K562 (cell line): ENCODE measurements at regions not wholly inside any gene's neighbourhood (a gene's known extent, or its start where the extent isn't known, plus 50 kb on each side); places are given as distances from the start of the nearest gene placed in this dataset.

Source experiments
- ATAC-seq: fragments of 200-7000 bp; cut with Tn5 transposase; 3 replicates; pipeline ENCODE4 v1.9.1; 2020; ENCODE audit warnings: moderate library complexity
- BruUV-seq: library from RNA; stranded (reverse); fragments of 400-500 nt; replicated peaks from 2 replicates; lab custom pipeline; 2021; lab: Mats Ljungman, UMichigan
- CTCF ChIA-PET: fragments of 300-600 bp; formaldehyde crosslinking; extraction: SDS; loops from one replicate; lab custom pipeline; 2021; ENCODE audit warnings: low intra/inter-chr PET ratio; lab: Yijun Ruan, JAX
- POLR2A ChIA-PET: fragments of 300-600, 350-650 bp; sonication (Branson Sonifier 250); formaldehyde crosslinking; extraction: SDS; loops from one replicate; lab custom pipeline; 2021; ENCODE audit warnings: antibody characterized with exemption, inconsistent platforms; lab: Yijun Ruan, JAX
- DNase-seq, 4 experiments: peaks; one replicate each; pipeline versions ENCODE4 v3.0.0 to v3.0.0-alpha.2; 2011 to 2018; ENCODE audit warnings: low spot score in 3 of 4, mixed read lengths in 3 of 4; ENCODE audit errors: extremely low read depth in 1 of 4
- FAIRE-seq: peaks from 2 replicates; lab custom pipeline; 2011; peaks lifted over from hg19 to GRCh38; lab: Jason Lieb, UNC
- H2AFZ ChIP-seq: 2 replicates; pipeline ENCODE4 v1.6.0; 2011; ENCODE audit warnings: low read depth, low read length, control low read depth, inconsistent platforms
- H3K27ac ChIP-seq: fragments of 200-600 bp; 3 replicates; pipeline ENCODE4 v1.8.0; 2011; ENCODE audit warnings: low read depth, mild to moderate bottlenecking, control low read depth, inconsistent platforms, low read length, moderate library complexity, mixed read lengths; ENCODE audit errors: extremely low read depth
- H3K27me3 ChIP-seq, 2 experiments: fragments of 300-600 bp in 1 of 2; 2 replicates in 1 of 2; 3 replicates in 1 of 2; pipeline versions ENCODE4 v1.6.0 to v1.8.0; 2011; ENCODE audit warnings: inconsistent platforms in 2 of 2, low read length in 2 of 2, mild to moderate bottlenecking in 1 of 2, mixed read lengths in 1 of 2, moderate library complexity in 1 of 2; ENCODE audit not compliant: control insufficient read depth in 2 of 2, insufficient read depth in 2 of 2
- H3K36me3 ChIP-seq: fragments of 300-600 bp; 3 replicates; pipeline ENCODE4 v1.8.0; 2011; ENCODE audit warnings: mild to moderate bottlenecking, low read length, inconsistent platforms; ENCODE audit not compliant: control insufficient read depth, insufficient read depth
- H3K4me1 ChIP-seq, 2 experiments: fragments of 200-600 bp in 1 of 2; replicated peaks in 1 of 2; 2 replicates in 1 of 2; 3 replicates in 1 of 2; pipeline versions ENCODE4 v1.5.1 to v1.8.0; 2011; ENCODE audit warnings: inconsistent platforms in 2 of 2, low read length in 2 of 2, mild to moderate bottlenecking in 1 of 2, mixed read lengths in 1 of 2, moderate library complexity in 1 of 2; ENCODE audit not compliant: control insufficient read depth in 2 of 2, insufficient read depth in 2 of 2
- H3K4me2 ChIP-seq: 2 replicates; pipeline ENCODE4 v1.6.1; 2011; ENCODE audit warnings: low read length, control low read depth, inconsistent platforms, mixed read lengths; ENCODE audit not compliant: insufficient read depth
- H3K4me3 ChIP-seq: fragments of 200-600 bp; sonication (generic), shearing (Covaris generic); 2 replicates; pipeline ENCODE4 v1.5.1; 2016; ENCODE audit warnings: control low read depth, inconsistent platforms
- H3K79me2 ChIP-seq: fragments of 200-600 bp; 3 replicates; pipeline ENCODE4 v1.8.0; 2011; ENCODE audit warnings: low read length, inconsistent platforms; ENCODE audit not compliant: control insufficient read depth, insufficient read depth
- H3K9ac ChIP-seq, 2 experiments: 2 replicates each; pipeline versions ENCODE4 v1.6.0 to v1.6.1; 2011; ENCODE audit warnings: low read depth in 2 of 2, low read length in 2 of 2, control low read depth in 1 of 2, inconsistent platforms in 1 of 2, mild to moderate bottlenecking in 1 of 2, mixed read lengths in 1 of 2; ENCODE audit not compliant: insufficient read depth in 1 of 2
- H3K9me1 ChIP-seq: one replicate; pipeline ENCODE4 v1.6.0; 2011; ENCODE audit warnings: inconsistent platforms, mild to moderate bottlenecking, low read length, moderate library complexity; ENCODE audit not compliant: control insufficient read depth, insufficient read depth
- H3K9me3 ChIP-seq: replicated peaks from 2 replicates; pipeline ENCODE4 v1.5.1; 2011; ENCODE audit warnings: low read depth, low read length, inconsistent platforms; ENCODE audit not compliant: control insufficient read depth, insufficient read depth
- H4K20me1 ChIP-seq: replicated peaks from 2 replicates; pipeline ENCODE4 v1.6.1; 2011; ENCODE audit warnings: low read length, inconsistent platforms, mixed read lengths; ENCODE audit not compliant: control insufficient read depth, insufficient read depth
- CBX1 ChIP-seq: sonication (generic); IDR thresholded peaks from 2 replicates; pipeline ENCODE4 v1.6.1; 2016; ENCODE audit warnings: antibody characterized with exemption, low read depth, mild to moderate bottlenecking
- E2F3 ChIP-seq: fragments of 250-450 bp; sonication (Bioruptor Pico); IDR thresholded peaks from 2 replicates; pipeline ENCODE4 v1.4.0; 2020; ENCODE audit warnings: mild to moderate bottlenecking
- GATAD2A ChIP-seq: fragments of 450-650 bp; IDR thresholded peaks from 2 replicates; pipeline ENCODE4 v1.6.1; 2017
- JUND ChIP-seq, 2 experiments: IDR thresholded peaks; 2 replicates in 1 of 2; 3 replicates in 1 of 2; pipeline ENCODE4 v1.6.1; 2011; ENCODE audit warnings: borderline replicate concordance in 2 of 2, low read depth in 2 of 2, low read length in 2 of 2, improper control_type of control experiment in 1 of 2, missing biosample characterization in 1 of 2, missing genetic modification characterization in 1 of 2, missing genetic modification reagents in 1 of 2
- NR2C1 ChIP-seq, 2 experiments: fragments of 450-650 bp; IDR thresholded peaks; 2 replicates each; pipeline ENCODE4 v1.6.1; 2017; ENCODE audit warnings: mild to moderate bottlenecking in 2 of 2, antibody characterized with exemption in 1 of 2, inconsistent platforms in 1 of 2, missing compliant biosample characterization in 1 of 2, missing genetic modification characterization in 1 of 2
- TEAD2 ChIP-seq: fragments of 450-650 bp; IDR thresholded peaks from 2 replicates; pipeline ENCODE4 v1.6.1; 2016; ENCODE audit warnings: missing genetic modification characterization, control low read depth, missing compliant biosample characterization
- WGBS: fragments of 100-300 bp; shearing (Covaris generic); methylation state at CpG from one replicate; pipeline ENCODE4 v1.1.6; 2016; ENCODE audit warnings: low coverage, mixed read lengths; ENCODE audit not compliant: insufficient coverage; ENCODE audit errors: missing lambda C conversion rate; 5-methylcytosine and 5-hydroxymethylcytosine counted together
- in situ Hi-C: fragments of 300-500 bp; cut with MboI; formaldehyde crosslinking; loops from 4 replicates; pipeline ENCODE4 v1.15.0; 2018; ENCODE audit warnings: inconsistent platforms, mixed read lengths
- intact Hi-C: fragments of 100-400 bp; cut with micrococcal nuclease; formaldehyde crosslinking; loops from 2 replicates; pipeline ENCODE4 v1.14.2; 2022
- TF ChIP-seq, protein P1 (sequence below): fragments of 200-400 bp; formaldehyde crosslinking; IDR thresholded peaks from 2 replicates; pipeline ENCODE4 v1.6.1; 2017; ENCODE audit warnings: mild to moderate bottlenecking, low read depth, low read length, moderate library complexity
- TF ChIP-seq, protein P2 (sequence below): fragments of 250-450 bp; sonication (Bioruptor Pico); IDR thresholded peaks from 2 replicates; pipeline ENCODE4 v1.9.0; 2021; ENCODE audit warnings: mild to moderate bottlenecking
- TF ChIP-seq, protein P3 (sequence below): fragments of 250-450 bp; sonication (Bioruptor Pico); IDR thresholded peaks from 2 replicates; pipeline ENCODE4 v1.4.0; 2020; ENCODE audit warnings: mild to moderate bottlenecking, moderate library complexity
- TF ChIP-seq, protein P4 (sequence below): fragments of 250-450 bp; sonication (Bioruptor Pico); IDR thresholded peaks from 2 replicates; pipeline ENCODE4 v1.9.0; 2021; ENCODE audit warnings: mild to moderate bottlenecking, inconsistent platforms
- TF ChIP-seq, protein P5 (sequence below): sonication (generic); formaldehyde crosslinking; IDR thresholded peaks from 2 replicates; pipeline ENCODE4 v1.8.0; 2022; ENCODE audit warnings: mild to moderate bottlenecking, low read depth, missing genetic modification reagents

DNA sequence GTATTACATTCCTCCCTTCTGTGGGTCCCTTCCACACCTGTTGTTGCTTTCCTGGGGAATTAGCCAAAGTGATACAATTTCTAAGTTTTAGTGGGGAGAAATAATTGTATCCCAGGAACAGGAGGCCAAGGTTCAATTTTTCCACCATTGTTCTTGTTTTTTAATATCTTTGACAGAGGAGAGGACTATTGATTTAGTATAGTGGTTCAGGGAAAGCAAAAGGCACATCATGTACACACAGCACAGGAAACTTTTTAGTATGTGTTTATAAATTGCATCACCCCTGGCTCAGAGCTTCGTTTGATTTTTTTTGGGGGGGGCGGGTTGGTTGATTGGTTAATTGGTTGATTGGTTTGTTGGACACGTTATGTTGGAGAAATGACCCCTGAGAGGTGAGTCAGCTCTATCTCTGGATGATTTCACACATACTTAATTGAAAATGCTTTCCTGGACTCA lies 431.6 kb downstream of the PID1 start (continued):
- TF ChIP-seq JUND (IDR thresholded peaks at IDR 0.05; ENCODE audit: borderline replicate concordance, low read depth, low read length) (no peak), JUND (tag; IDR thresholded peaks at IDR 0.05; ENCODE audit: borderline replicate concordance, low read depth, low read length) (no peak)
- TF ChIP-seq, protein P1, sequence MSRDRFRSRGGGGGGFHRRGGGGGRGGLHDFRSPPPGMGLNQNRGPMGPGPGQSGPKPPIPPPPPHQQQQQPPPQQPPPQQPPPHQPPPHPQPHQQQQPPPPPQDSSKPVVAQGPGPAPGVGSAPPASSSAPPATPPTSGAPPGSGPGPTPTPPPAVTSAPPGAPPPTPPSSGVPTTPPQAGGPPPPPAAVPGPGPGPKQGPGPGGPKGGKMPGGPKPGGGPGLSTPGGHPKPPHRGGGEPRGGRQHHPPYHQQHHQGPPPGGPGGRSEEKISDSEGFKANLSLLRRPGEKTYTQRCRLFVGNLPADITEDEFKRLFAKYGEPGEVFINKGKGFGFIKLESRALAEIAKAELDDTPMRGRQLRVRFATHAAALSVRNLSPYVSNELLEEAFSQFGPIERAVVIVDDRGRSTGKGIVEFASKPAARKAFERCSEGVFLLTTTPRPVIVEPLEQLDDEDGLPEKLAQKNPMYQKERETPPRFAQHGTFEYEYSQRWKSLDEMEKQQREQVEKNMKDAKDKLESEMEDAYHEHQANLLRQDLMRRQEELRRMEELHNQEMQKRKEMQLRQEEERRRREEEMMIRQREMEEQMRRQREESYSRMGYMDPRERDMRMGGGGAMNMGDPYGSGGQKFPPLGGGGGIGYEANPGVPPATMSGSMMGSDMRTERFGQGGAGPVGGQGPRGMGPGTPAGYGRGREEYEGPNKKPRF: no peak

DNA sequence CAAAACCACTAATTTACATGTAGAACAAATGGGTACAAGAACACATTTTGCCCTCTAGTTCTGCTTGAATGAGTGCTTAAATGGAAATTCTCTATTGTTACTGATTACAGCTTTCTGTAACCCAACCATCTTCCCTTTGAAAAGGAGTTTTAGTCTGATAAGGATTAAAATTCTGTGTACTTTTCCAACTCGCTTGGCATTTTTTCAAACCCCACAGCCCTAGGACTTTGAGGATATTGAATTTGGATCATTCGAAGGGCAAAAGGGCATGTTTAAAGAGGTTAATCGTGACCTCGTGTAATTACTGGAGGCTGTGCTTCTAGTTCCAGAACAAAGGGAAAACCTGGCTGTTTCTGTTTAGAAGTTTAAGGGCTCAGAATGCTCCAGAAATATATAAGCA lies 432.3 kb downstream of the PID1 start:
- Histone ChIP-seq H3K27ac (no peak overlapping the region), H3K4me3 (no peak overlapping the region), H3K79me2 (no peaks in the 10 kb centered on the region), H3K36me3 (no peaks in the 10 kb centered on the region), H3K4me1 (no peaks in the 10 kb centered on the region), H3K9me3 (no peaks in the 10 kb centered on the region), H4K20me1 (no peaks in the 10 kb centered on the region), H3K27me3 (no peaks in the 10 kb centered on the region), H2AFZ (no peak overlapping the region), H3K9me1 (no peaks in the 10 kb centered on the region), H3K9ac (no peak overlapping the region), H3K4me2 (no peak overlapping the region)
- intact Hi-C loops (no loop called here), in situ Hi-C loops (no loop called here)
- POLR2A ChIA-PET: no interaction called here
- FAIRE-seq (no peak), ATAC-seq (no peak), DNase-seq (no peak)
- no TSS peak for BruUV-seq
- 0% methylated on average over 4 of the region's 4 CpGs for WGBS
- CTCF ChIA-PET: no interaction called here
- TF ChIP-seq, protein P2, sequence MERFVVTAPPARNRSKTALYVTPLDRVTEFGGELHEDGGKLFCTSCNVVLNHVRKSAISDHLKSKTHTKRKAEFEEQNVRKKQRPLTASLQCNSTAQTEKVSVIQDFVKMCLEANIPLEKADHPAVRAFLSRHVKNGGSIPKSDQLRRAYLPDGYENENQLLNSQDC (CRISPR knock-in tag): no peak
- TF ChIP-seq CBX1: no peak
- TF ChIP-seq, protein P3, sequence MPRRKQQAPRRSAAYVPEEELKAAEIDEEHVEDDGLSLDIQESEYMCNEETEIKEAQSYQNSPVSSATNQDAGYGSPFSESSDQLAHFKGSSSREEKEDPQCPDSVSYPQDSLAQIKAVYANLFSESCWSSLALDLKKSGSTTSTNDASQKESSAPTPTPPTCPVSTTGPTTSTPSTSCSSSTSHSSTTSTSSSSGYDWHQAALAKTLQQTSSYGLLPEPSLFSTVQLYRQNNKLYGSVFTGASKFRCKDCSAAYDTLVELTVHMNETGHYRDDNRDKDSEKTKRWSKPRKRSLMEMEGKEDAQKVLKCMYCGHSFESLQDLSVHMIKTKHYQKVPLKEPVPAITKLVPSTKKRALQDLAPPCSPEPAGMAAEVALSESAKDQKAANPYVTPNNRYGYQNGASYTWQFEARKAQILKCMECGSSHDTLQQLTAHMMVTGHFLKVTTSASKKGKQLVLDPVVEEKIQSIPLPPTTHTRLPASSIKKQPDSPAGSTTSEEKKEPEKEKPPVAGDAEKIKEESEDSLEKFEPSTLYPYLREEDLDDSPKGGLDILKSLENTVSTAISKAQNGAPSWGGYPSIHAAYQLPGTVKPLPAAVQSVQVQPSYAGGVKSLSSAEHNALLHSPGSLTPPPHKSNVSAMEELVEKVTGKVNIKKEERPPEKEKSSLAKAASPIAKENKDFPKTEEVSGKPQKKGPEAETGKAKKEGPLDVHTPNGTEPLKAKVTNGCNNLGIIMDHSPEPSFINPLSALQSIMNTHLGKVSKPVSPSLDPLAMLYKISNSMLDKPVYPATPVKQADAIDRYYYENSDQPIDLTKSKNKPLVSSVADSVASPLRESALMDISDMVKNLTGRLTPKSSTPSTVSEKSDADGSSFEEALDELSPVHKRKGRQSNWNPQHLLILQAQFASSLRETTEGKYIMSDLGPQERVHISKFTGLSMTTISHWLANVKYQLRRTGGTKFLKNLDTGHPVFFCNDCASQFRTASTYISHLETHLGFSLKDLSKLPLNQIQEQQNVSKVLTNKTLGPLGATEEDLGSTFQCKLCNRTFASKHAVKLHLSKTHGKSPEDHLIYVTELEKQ (CRISPR knock-in tag): no peak
- TF ChIP-seq NR2C1 (IDR thresholded peaks at IDR 0.05): no peak
- TF ChIP-seq NR2C1 (tag; IDR thresholded peaks at IDR 0.05): no peak
- TF ChIP-seq GATAD2A: no peak
- TF ChIP-seq, protein P4, sequence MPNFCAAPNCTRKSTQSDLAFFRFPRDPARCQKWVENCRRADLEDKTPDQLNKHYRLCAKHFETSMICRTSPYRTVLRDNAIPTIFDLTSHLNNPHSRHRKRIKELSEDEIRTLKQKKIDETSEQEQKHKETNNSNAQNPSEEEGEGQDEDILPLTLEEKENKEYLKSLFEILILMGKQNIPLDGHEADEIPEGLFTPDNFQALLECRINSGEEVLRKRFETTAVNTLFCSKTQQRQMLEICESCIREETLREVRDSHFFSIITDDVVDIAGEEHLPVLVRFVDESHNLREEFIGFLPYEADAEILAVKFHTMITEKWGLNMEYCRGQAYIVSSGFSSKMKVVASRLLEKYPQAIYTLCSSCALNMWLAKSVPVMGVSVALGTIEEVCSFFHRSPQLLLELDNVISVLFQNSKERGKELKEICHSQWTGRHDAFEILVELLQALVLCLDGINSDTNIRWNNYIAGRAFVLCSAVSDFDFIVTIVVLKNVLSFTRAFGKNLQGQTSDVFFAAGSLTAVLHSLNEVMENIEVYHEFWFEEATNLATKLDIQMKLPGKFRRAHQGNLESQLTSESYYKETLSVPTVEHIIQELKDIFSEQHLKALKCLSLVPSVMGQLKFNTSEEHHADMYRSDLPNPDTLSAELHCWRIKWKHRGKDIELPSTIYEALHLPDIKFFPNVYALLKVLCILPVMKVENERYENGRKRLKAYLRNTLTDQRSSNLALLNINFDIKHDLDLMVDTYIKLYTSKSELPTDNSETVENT (CRISPR knock-in tag): no peak
- TF ChIP-seq, protein P5, sequence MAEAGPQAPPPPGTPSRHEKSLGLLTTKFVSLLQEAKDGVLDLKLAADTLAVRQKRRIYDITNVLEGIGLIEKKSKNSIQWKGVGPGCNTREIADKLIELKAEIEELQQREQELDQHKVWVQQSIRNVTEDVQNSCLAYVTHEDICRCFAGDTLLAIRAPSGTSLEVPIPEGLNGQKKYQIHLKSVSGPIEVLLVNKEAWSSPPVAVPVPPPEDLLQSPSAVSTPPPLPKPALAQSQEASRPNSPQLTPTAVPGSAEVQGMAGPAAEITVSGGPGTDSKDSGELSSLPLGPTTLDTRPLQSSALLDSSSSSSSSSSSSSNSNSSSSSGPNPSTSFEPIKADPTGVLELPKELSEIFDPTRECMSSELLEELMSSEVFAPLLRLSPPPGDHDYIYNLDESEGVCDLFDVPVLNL (CRISPR knock-in tag): no peak
- no peak for TF ChIP-seq TEAD2 (tag)
- no peak for TF ChIP-seq E2F3 (CRISPR knock-in tag)
